HCT116 (cell line): ENCODE measurements at regions not wholly inside any gene's neighbourhood (a gene's known extent, or its start where the extent isn't known, plus 50 kb on each side); places are given as distances from the start of the nearest gene placed in this dataset.

Source experiments
- ATAC-seq: fragments of 200-7000 bp; cut with Tn5 transposase; 2 replicates; pipeline ENCODE4 v1.9.1; 2020; ENCODE audit warnings: mild to moderate bottlenecking, moderate library complexity
- BruUV-seq: library from RNA; stranded (reverse); fragments of 400-500 nt; replicated peaks from 2 replicates; lab custom pipeline; 2021; lab: Mats Ljungman, UMichigan
- CTCF ChIA-PET: fragments of 300-600 bp; sonication (Branson Sonifier 250); formaldehyde crosslinking; loops from one replicate; lab custom pipeline; 2021; ENCODE audit warnings: antibody characterized with exemption; lab: Charles Lee
- POLR2A ChIA-PET: fragments of 300-600, 350-600 bp; sonication (Branson Sonifier 250); formaldehyde crosslinking; loops from one replicate; lab custom pipeline; 2021; ENCODE audit warnings: antibody characterized with exemption; lab: Charles Lee
- RAD21 ChIA-PET, 2 experiments: fragments of 300-600 bp; sonication (Branson Sonifier 250); formaldehyde crosslinking; loops; one replicate each; lab custom pipeline; 2023; ENCODE audit warnings: low total read pairs in 2 of 2; ENCODE audit not compliant: uncharacterized antibody in 2 of 2, unreplicated experiment in 2 of 2, low non-redundant PET in 1 of 2; lab: Charles Lee
- DNase-seq: peaks from one replicate; pipeline ENCODE4 v3.0.0-alpha.2; 2010; ENCODE audit warnings: low read depth, low spot score
- H2AFZ ChIP-seq: fragments of 200-600 bp; shearing (Covaris generic), sonication (generic); 2 replicates; pipeline ENCODE4 v1.6.1; 2017; ENCODE audit warnings: low read depth, mixed run types, mixed read lengths, antibody characterized with exemption, low read length; ENCODE audit not compliant: poor library complexity, severe bottlenecking
- H3K27ac ChIP-seq: 2 replicates; pipeline ENCODE4 v1.5.1; 2012; ENCODE audit warnings: low read depth, low read length
- H3K27me3 ChIP-seq: fragments of 200-600 bp; sonication (generic); 2 replicates; pipeline ENCODE4 v1.6.1; 2016; ENCODE audit warnings: mixed run types, low read length, mixed read lengths; ENCODE audit not compliant: insufficient read depth
- H3K36me3 ChIP-seq, 2 experiments: fragments of 200-500 bp in 1 of 2; fragments of 200-600 bp in 1 of 2; sonication (Bioruptor generic) in 1 of 2; sonication (generic) in 1 of 2; 2 replicates each; pipeline versions ENCODE4 v1.5.1 to v1.6.1; 2014 to 2016; ENCODE audit warnings: low read length in 2 of 2, inconsistent platforms in 1 of 2, mixed read lengths in 1 of 2, mixed run types in 1 of 2; ENCODE audit not compliant: insufficient read depth in 2 of 2, control insufficient read depth in 1 of 2
- H3K4me1 ChIP-seq, 2 experiments: fragments of 200-600 bp in 1 of 2; sonication (generic) in 1 of 2; 2 replicates each; pipeline versions ENCODE4 v1.5.1 to v1.6.1; 2012 to 2017; ENCODE audit warnings: low read length in 2 of 2, inconsistent platforms in 1 of 2, mild to moderate bottlenecking in 1 of 2, mixed read lengths in 1 of 2, mixed run types in 1 of 2, moderate library complexity in 1 of 2; ENCODE audit not compliant: insufficient read depth in 2 of 2, control insufficient read depth in 1 of 2
- H3K4me2 ChIP-seq: fragments of 200-600 bp; sonication (generic); 2 replicates; pipeline ENCODE4 v1.6.1; 2017; ENCODE audit warnings: mixed run types, low read length, mixed read lengths
- H3K4me3 ChIP-seq, 2 experiments: fragments of 200-600 bp in 1 of 2; sonication (generic) in 1 of 2; replicated peaks in 1 of 2; 2 replicates each; pipeline ENCODE4 v1.5.1; 2011 to 2016; ENCODE audit warnings: low read length in 2 of 2, control low read depth in 1 of 2, low read depth in 1 of 2, mild to moderate bottlenecking in 1 of 2, mixed read lengths in 1 of 2, mixed run types in 1 of 2
- H3K79me2 ChIP-seq: fragments of 200-600 bp; sonication (generic); 2 replicates; pipeline ENCODE4 v1.6.1; 2017; ENCODE audit warnings: mild to moderate bottlenecking, mixed run types, low read length, moderate library complexity, mixed read lengths; ENCODE audit not compliant: insufficient read depth
- H3K9ac ChIP-seq: fragments of 200-600 bp; sonication (generic); 2 replicates; pipeline ENCODE4 v1.6.1; 2016; ENCODE audit warnings: low read length, mixed read lengths
- H3K9me2 ChIP-seq: fragments of 200-600 bp; sonication (generic), shearing (Covaris generic); 2 replicates; pipeline ENCODE4 v1.6.1; 2017; ENCODE audit warnings: mixed run types, mild to moderate bottlenecking, moderate library complexity; ENCODE audit not compliant: insufficient read depth
- H3K9me3 ChIP-seq, 2 experiments: fragments of 200-500 bp in 1 of 2; fragments of 200-600 bp in 1 of 2; sonication (Bioruptor generic) in 1 of 2; sonication (generic) in 1 of 2; 2 replicates each; pipeline ENCODE4 v1.6.1; 2014 to 2017; ENCODE audit warnings: low read length in 2 of 2, mixed read lengths in 2 of 2, inconsistent platforms in 1 of 2, low read depth in 1 of 2, mild to moderate bottlenecking in 1 of 2, mixed run types in 1 of 2, moderate library complexity in 1 of 2; ENCODE audit not compliant: control insufficient read depth in 1 of 2, insufficient read depth in 1 of 2
- H4K20me1 ChIP-seq: fragments of 200-600 bp; sonication (generic), shearing (Covaris generic); 2 replicates; pipeline ENCODE4 v1.6.1; 2017; ENCODE audit warnings: mixed run types, mild to moderate bottlenecking, moderate library complexity; ENCODE audit not compliant: insufficient read depth
- ATF3 ChIP-seq: IDR thresholded peaks from 2 replicates; pipeline ENCODE4 v1.6.1; 2012
- CBX3 ChIP-seq: IDR thresholded peaks from 2 replicates; pipeline ENCODE4 v1.6.1; 2012; ENCODE audit warnings: low read depth
- FOSL1 ChIP-seq: IDR thresholded peaks from 2 replicates; pipeline ENCODE4 v1.6.1; 2012; ENCODE audit warnings: low read depth
- RAD21 ChIP-seq: IDR thresholded peaks from 2 replicates; pipeline ENCODE4 v1.6.1; 2012; ENCODE audit warnings: low read depth, mild to moderate bottlenecking
- TCF7L2 ChIP-seq: IDR thresholded peaks from 2 replicates; pipeline ENCODE4 v1.7.0; 2011; ENCODE audit warnings: borderline replicate concordance, inconsistent platforms; ENCODE audit not compliant: insufficient read depth, insufficient read length; ENCODE audit errors: extremely low read depth
- ZNF274 ChIP-seq: fragments of 200-500 bp; sonication (Bioruptor generic); IDR thresholded peaks from 2 replicates; pipeline ENCODE4 v1.6.1; 2014; ENCODE audit warnings: mild to moderate bottlenecking, low read depth, low read length, inconsistent platforms
- intact Hi-C: fragments of 100-400 bp; cut with micrococcal nuclease; formaldehyde crosslinking; loops from 2 replicates; pipeline ENCODE4 v1.10.0; 2022
- TF ChIP-seq, protein P1 (sequence below): IDR thresholded peaks from 2 replicates; pipeline ENCODE4 v1.6.1; 2011; ENCODE audit warnings: mild to moderate bottlenecking, low read length, moderate library complexity; ENCODE audit not compliant: insufficient replicate concordance; ENCODE audit errors: extremely low read depth

DNA sequence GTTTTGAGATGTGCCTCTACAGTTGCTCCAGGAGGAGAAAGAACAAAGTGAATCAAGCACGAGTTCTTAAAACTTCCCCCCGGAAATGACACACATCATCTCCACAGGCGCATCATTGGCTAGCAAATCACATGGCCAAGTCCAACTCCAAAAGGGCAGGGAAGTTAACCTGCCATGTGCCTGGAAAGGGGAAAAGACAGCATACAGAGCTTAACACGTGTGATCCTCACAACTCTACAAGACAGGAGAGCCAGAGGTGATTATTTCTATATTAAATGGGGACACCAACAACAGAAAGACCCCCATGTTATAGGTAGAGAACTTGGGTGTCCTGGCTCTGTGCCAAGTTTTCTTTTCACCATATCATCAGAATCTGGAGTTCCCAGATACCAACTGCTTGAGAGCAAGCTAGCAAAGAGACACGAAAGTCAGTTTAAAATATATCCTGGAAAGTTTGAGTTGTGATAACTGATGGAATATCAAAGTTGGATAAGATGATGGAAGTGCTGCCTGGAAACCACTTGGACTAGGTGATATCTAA, 871.1 kb downstream of the UQCRFS1 start (continued):
- TF ChIP-seq, protein P1, sequence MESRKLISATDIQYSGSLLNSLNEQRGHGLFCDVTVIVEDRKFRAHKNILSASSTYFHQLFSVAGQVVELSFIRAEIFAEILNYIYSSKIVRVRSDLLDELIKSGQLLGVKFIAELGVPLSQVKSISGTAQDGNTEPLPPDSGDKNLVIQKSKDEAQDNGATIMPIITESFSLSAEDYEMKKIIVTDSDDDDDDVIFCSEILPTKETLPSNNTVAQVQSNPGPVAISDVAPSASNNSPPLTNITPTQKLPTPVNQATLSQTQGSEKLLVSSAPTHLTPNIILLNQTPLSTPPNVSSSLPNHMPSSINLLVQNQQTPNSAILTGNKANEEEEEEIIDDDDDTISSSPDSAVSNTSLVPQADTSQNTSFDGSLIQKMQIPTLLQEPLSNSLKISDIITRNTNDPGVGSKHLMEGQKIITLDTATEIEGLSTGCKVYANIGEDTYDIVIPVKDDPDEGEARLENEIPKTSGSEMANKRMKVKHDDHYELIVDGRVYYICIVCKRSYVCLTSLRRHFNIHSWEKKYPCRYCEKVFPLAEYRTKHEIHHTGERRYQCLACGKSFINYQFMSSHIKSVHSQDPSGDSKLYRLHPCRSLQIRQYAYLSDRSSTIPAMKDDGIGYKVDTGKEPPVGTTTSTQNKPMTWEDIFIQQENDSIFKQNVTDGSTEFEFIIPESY, result no peak
- TF ChIP-seq RAD21 (no peak), TCF7L2 (no peak), FOSL1 (no peak)

DNA sequence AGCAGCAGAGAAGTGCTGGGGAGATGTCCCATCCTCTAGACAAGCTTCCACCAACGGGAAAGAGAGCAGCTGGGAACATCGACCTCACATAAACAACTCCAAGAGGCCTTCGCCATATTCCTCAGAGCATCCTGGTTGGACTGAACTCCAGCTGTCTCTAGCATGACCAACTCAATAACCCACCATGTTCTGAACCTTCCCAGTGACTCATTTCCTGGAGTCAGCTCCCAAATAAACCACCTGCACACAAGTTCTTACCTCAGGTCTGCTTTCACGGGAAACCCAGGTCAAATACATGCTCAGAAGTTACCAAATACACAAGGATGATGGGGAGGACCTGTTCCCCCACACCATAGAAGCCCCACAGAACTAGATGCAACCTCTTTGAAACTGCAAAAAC, 878.5 kb downstream of the UQCRFS1 start:
- H3K9me3 ChIP-seq, result peaks cover 0 to 21% of the 10 kb centered on the region in 2 experiments; a peak in 2 of 4 replicates
- no peak for ATAC-seq
- H3K9ac ChIP-seq, result no peak overlapping the region
- DNase-seq, result no peak
- H3K4me1 ChIP-seq, result no peaks in the 10 kb centered on the region
- no peak overlapping the region for H2AFZ ChIP-seq
- H3K9me2 ChIP-seq, result no peaks in the 10 kb centered on the region
- intact Hi-C loops, result no loop called here
- no peaks in the 10 kb centered on the region for H3K36me3 ChIP-seq
- BruUV-seq, result no TSS peak
- RAD21 ChIA-PET, result no interaction called here
- POLR2A ChIA-PET, result no interaction called here
- no peaks in the 10 kb centered on the region for H4K20me1 ChIP-seq
- no peak overlapping the region for H3K4me3 ChIP-seq
- CTCF ChIA-PET, result no interaction called here
- no peaks in the 10 kb centered on the region for H3K27me3 ChIP-seq
- H3K27ac ChIP-seq, result no peak overlapping the region
- no peaks in the 10 kb centered on the region for H3K79me2 ChIP-seq
- TF ChIP-seq ZNF274, result no peak
- TF ChIP-seq RAD21, result no peak
- TF ChIP-seq ATF3, result no peak
- TF ChIP-seq CBX3, result no peak
- no peak overlapping the region for H3K4me2 ChIP-seq
